Esophagus (tissue), 2 donors: ENCODE measurements at regions not wholly inside any gene's neighbourhood (a gene's known extent, or its start where the extent isn't known, plus 50 kb on each side); places are given as distances from the start of the nearest gene placed in this dataset.
A peak's percentile ranks its signal among the peaks of the same experiment; 100 is the strongest.

Experiments used
- H3K27ac ChIP-seq, 2 donors: one replicate each; pipeline ENCODE4 v1.5.1; 2013; ENCODE audit warnings: low read depth in 2 of 2, mild to moderate bottlenecking in 2 of 2, inconsistent platforms in 1 of 2, low read length in 1 of 2, moderate library complexity in 1 of 2
- H3K27me3 ChIP-seq, 2 donors: one replicate each; pipeline ENCODE4 v1.6.1; 2013; ENCODE audit warnings: low read length in 2 of 2, control low read depth in 1 of 2, mild to moderate bottlenecking in 1 of 2; ENCODE audit not compliant: insufficient read depth in 2 of 2, control insufficient read depth in 1 of 2
- H3K36me3 ChIP-seq, 2 donors: one replicate each; pipeline ENCODE4 v1.6.1; 2013; ENCODE audit warnings: low read length in 1 of 2; ENCODE audit not compliant: control insufficient read depth in 2 of 2, insufficient read depth in 2 of 2
- H3K4me1 ChIP-seq, 2 donors: one replicate each; pipeline ENCODE4 v1.6.1; 2013; ENCODE audit warnings: low read length in 1 of 2; ENCODE audit not compliant: control insufficient read depth in 2 of 2, insufficient read depth in 2 of 2
- H3K4me3 ChIP-seq, 2 donors: one replicate each; pipeline ENCODE4 v1.5.1; 2013; ENCODE audit warnings: low read length in 2 of 2, mild to moderate bottlenecking in 2 of 2, low read depth in 1 of 2, moderate library complexity in 1 of 2
- H3K9me3 ChIP-seq, 2 donors: one replicate each; pipeline ENCODE4 v1.6.1; 2013; ENCODE audit warnings: mild to moderate bottlenecking in 2 of 2, low read depth in 1 of 2, low read length in 1 of 2, moderate library complexity in 1 of 2; ENCODE audit not compliant: control insufficient read depth in 2 of 2, insufficient read depth in 1 of 2
- WGBS, 2 donors: extraction: QIAGEN DNeasy Blood & Tissue Kit; methylation state at CpG; one replicate each; pipeline ENCODE4 v1.1.7; 2013; 5-methylcytosine and 5-hydroxymethylcytosine counted together
- donor health status: healthy with polysubstance abuse.
- donor health status: Bipolar disorder and iron deficiency.

- Histone ChIP-seq H3K4me1 (no peaks in the 10 kb centered on the region), H3K36me3 (no peaks in the 10 kb centered on the region), H3K9me3 (peaks cover 0 to under 1% of the 10 kb centered on the region in 2 donors), H3K27me3 (peaks cover 0 to 3% of the 10 kb centered on the region in 2 donors), H3K27ac (no peak overlapping the region), H3K4me3 (no peak overlapping the region)
- WGBS, 2 donors = 79 to 90% methylated on average over 2 of the region's 2 CpGs
Measured at GRCh38 chr20:51164731-51165130, 141.8 kb upstream of the KCNG1 start.

- no peaks in the 10 kb centered on the region for H3K36me3 ChIP-seq
- no peaks in the 10 kb centered on the region for H3K9me3 ChIP-seq
- H3K27me3 ChIP-seq = peaks cover 0 to 3% of the 10 kb centered on the region in 2 donors
- 69 to 72% methylated on average over 13 of the region's 13 CpGs for WGBS, 2 donors
- no peak overlapping the region for H3K4me3 ChIP-seq
- H3K27ac ChIP-seq = no peak overlapping the region
- no peaks in the 10 kb centered on the region for H3K4me1 ChIP-seq
Measured at GRCh38 chr20:51163996-51164600, 141.2 kb upstream of the KCNG1 start.

- H3K27me3 ChIP-seq = peaks cover 0 to 3% of the 10 kb centered on the region in 2 donors
- no peak overlapping the region for H3K4me3 ChIP-seq
- 66 to 68% methylated on average over 6 of the region's 6 CpGs for WGBS, 2 donors
- no peaks in the 10 kb centered on the region for H3K9me3 ChIP-seq
- H3K27ac ChIP-seq = no peak overlapping the region
- no peaks in the 10 kb centered on the region for H3K36me3 ChIP-seq
- no peaks in the 10 kb centered on the region for H3K4me1 ChIP-seq
Measured at GRCh38 chr20:51162015-51162414, 139.1 kb upstream of the KCNG1 start.

- Histone ChIP-seq H3K4me3 (no peak overlapping the region), H3K9me3 (no peaks in the 10 kb centered on the region), H3K27ac (no peak overlapping the region), H3K27me3 (peaks cover 0 to 3% of the 10 kb centered on the region in 2 donors), H3K36me3 (no peaks in the 10 kb centered on the region), H3K4me1 (peaks cover 0 to 3% of the 10 kb centered on the region in 2 donors)
- WGBS, 2 donors = 70 to 77% methylated on average over 5 to 6 of the region's 6 CpGs
Measured at GRCh38 chr20:51160821-51161220, 137.9 kb upstream of the KCNG1 start.

GRCh38 chr20:51159981-51160380, 137.1 kb upstream of the KCNG1 start:
- H3K4me3 ChIP-seq = no peak overlapping the region
- H3K9me3 ChIP-seq = peaks cover 0 to 3% of the 10 kb centered on the region in 2 donors
- H3K4me1 ChIP-seq = peaks cover 0 to 3% of the 10 kb centered on the region in 2 donors
- WGBS, 2 donors = 55 to 72% methylated on average over 2 of the region's 2 CpGs
- H3K27me3 ChIP-seq = peaks cover 0 to 3% of the 10 kb centered on the region in 2 donors
- H3K27ac ChIP-seq = no peak overlapping the region
- H3K36me3 ChIP-seq = no peaks in the 10 kb centered on the region

- H3K4me3 ChIP-seq = no peak overlapping the region
- H3K4me1 ChIP-seq = peaks cover 0 to 3% of the 10 kb centered on the region in 2 donors
- H3K27ac ChIP-seq = no peak overlapping the region
- peaks cover 0 to 3% of the 10 kb centered on the region in 2 donors for H3K9me3 ChIP-seq
- WGBS, 2 donors = 75 to 82% methylated on average over 8 of the region's 8 CpGs
- peaks cover 0 to 3% of the 10 kb centered on the region in 2 donors for H3K27me3 ChIP-seq
- no peaks in the 10 kb centered on the region for H3K36me3 ChIP-seq
Measured at GRCh38 chr20:51159303-51159702, 136.4 kb upstream of the KCNG1 start.

GRCh38 chr20:51158226-51158625, 135.3 kb upstream of the KCNG1 start:
- H3K9me3 ChIP-seq = peaks cover 0 to 3% of the 10 kb centered on the region in 2 donors
- peaks cover 0 to 3% of the 10 kb centered on the region in 2 donors for H3K27me3 ChIP-seq

GRCh38 chr20:51156041-51156982, 133.4 kb upstream of the KCNG1 start:
- Histone ChIP-seq H3K9me3 (peaks cover 0 to 3% of the 10 kb centered on the region in 2 donors), H3K4me1 (peaks cover 0 to 3% of the 10 kb centered on the region in 2 donors), H3K27me3 (peaks cover 0 to 3% of the 10 kb centered on the region in 2 donors), H3K27ac (peak overlapping the region in 1 of 2 donors; percentile 28), H3K4me3 (no peak overlapping the region), H3K36me3 (no peaks in the 10 kb centered on the region)
- 32 to 38% methylated on average over 17 of the region's 17 CpGs for WGBS, 2 donors

More at GRCh38 chr20:51158226-51158625, 135.3 kb upstream of the KCNG1 start:
- Histone ChIP-seq H3K36me3 (no peaks in the 10 kb centered on the region), H3K27ac (no peak overlapping the region), H3K4me3 (no peak overlapping the region), H3K4me1 (peaks cover 0 to 3% of the 10 kb centered on the region in 2 donors)
- WGBS, 2 donors = 83 to 89% methylated on average over 7 of the region's 7 CpGs

- H3K27ac ChIP-seq = no peak overlapping the region
- H3K4me3 ChIP-seq = no peak overlapping the region
- 72 to 82% methylated on average over 19 of the region's 19 CpGs for WGBS, 2 donors
- H3K36me3 ChIP-seq = no peaks in the 10 kb centered on the region
- peaks cover 0 to 3% of the 10 kb centered on the region in 2 donors for H3K9me3 ChIP-seq
- H3K27me3 ChIP-seq = peaks cover 0 to 3% of the 10 kb centered on the region in 2 donors
- peaks cover 0 to 3% of the 10 kb centered on the region in 2 donors for H3K4me1 ChIP-seq
Measured at GRCh38 chr20:51154708-51155690, 132.1 kb upstream of the KCNG1 start.
